Activated T-cell treated with anti-CD3 and anti-CD28 coated beads, Interleukin-2, amount 50 U/mL, for 72 hours (primary cell): ENCODE measurements at regions not wholly inside any gene's neighbourhood (a gene's known extent, or its start where the extent isn't known, plus 50 kb on each side); places are given as distances from the start of the nearest gene placed in this dataset.

ENCODE experiments used
- ATAC-seq, 2 donors: fragments of 150-1000 bp; cut with Tn5 transposase; replicated peaks in 1 of 2; 2 replicates each; pipeline ENCODE4 v1.10.0; 2021; ENCODE audit warnings: moderate library complexity in 2 of 2, mild to moderate bottlenecking in 1 of 2
- DNase-seq, 2 donors: peaks; one replicate each; pipeline ENCODE4 v3.0.0; 2021 to 2022; ENCODE audit warnings: mixed read lengths in 1 of 2
- H3K27ac Mint-ChIP-seq: one replicate; pipeline ENCODE4 v1.8.0; 2022; ENCODE audit warnings: mild to moderate bottlenecking, moderate library complexity, mixed read lengths
- H3K27me3 Mint-ChIP-seq: one replicate; pipeline ENCODE4 v1.8.0; 2022; ENCODE audit warnings: low read depth, mixed read lengths
- H3K36me3 Mint-ChIP-seq, 2 donors: one replicate each; pipeline ENCODE4 v1.8.0; 2022; ENCODE audit warnings: mixed read lengths in 2 of 2, mild to moderate bottlenecking in 1 of 2; ENCODE audit not compliant: insufficient read depth in 2 of 2
- H3K4me1 Mint-ChIP-seq: one replicate; pipeline ENCODE4 v1.8.0; 2022; ENCODE audit warnings: low read depth, mixed read lengths
- H3K4me3 Mint-ChIP-seq, 2 donors: one replicate each; pipeline ENCODE4 v1.8.0; 2022; ENCODE audit warnings: mild to moderate bottlenecking in 2 of 2, mixed read lengths in 2 of 2, moderate library complexity in 2 of 2
- H3K9me3 Mint-ChIP-seq, 2 donors: one replicate each; pipeline ENCODE4 v1.8.0; 2022; ENCODE audit warnings: mixed read lengths in 2 of 2

- Mint-ChIP-seq H3K9me3 (no peaks in the 10 kb centered on the region), H3K4me1 (no peaks in the 10 kb centered on the region), H3K4me3 (no peak overlapping the region), H3K27me3 (peaks cover 4% of the 10 kb centered on the region), H3K36me3 (no peaks in the 10 kb centered on the region), H3K27ac (no peak overlapping the region)
- ATAC-seq (no peak), DNase-seq (no peak)
These were observed 59.2 kb upstream of the KAZN start for GRCh38 chr1:14539309-14539708.

GRCh38 chr1:14539953-14540563 lies 58.4 kb upstream of the KAZN start:
- no peaks in the 10 kb centered on the region for H3K36me3 Mint-ChIP-seq
- DNase-seq (no peak), ATAC-seq (no peak)
- no peak overlapping the region for H3K4me3 Mint-ChIP-seq
- no peak overlapping the region for H3K27ac Mint-ChIP-seq
- peaks cover 7% of the 10 kb centered on the region for H3K27me3 Mint-ChIP-seq
- no peaks in the 10 kb centered on the region for H3K4me1 Mint-ChIP-seq
- no peaks in the 10 kb centered on the region for H3K9me3 Mint-ChIP-seq

GRCh38 chr1:14541348-14541747 lies 57.1 kb upstream of the KAZN start:
- H3K36me3 Mint-ChIP-seq: no peaks in the 10 kb centered on the region
- no peak overlapping the region for H3K4me3 Mint-ChIP-seq
- peaks cover 9% of the 10 kb centered on the region for H3K27me3 Mint-ChIP-seq
- H3K9me3 Mint-ChIP-seq: no peaks in the 10 kb centered on the region
- H3K27ac Mint-ChIP-seq: no peak overlapping the region
- no peaks in the 10 kb centered on the region for H3K4me1 Mint-ChIP-seq
- ATAC-seq: no peak
- DNase-seq: no peak

- DNase-seq (no peak), ATAC-seq (no peak)
- no peaks in the 10 kb centered on the region for H3K4me1 Mint-ChIP-seq
- H3K27ac Mint-ChIP-seq: no peak overlapping the region
- H3K4me3 Mint-ChIP-seq: no peak overlapping the region
- H3K27me3 Mint-ChIP-seq: peaks cover 5% of the 10 kb centered on the region
- no peaks in the 10 kb centered on the region for H3K9me3 Mint-ChIP-seq
- no peaks in the 10 kb centered on the region for H3K36me3 Mint-ChIP-seq
These were observed 55.2 kb upstream of the KAZN start for GRCh38 chr1:14543191-14543840.

GRCh38 chr1:14544319-14544718 lies 54.2 kb upstream of the KAZN start:
- H3K9me3 Mint-ChIP-seq: no peaks in the 10 kb centered on the region

GRCh38 chr1:14545422-14546025 lies 53.0 kb upstream of the KAZN start:
- ATAC-seq: no peak
- no peak overlapping the region for H3K4me3 Mint-ChIP-seq

More at GRCh38 chr1:14544319-14544718, 54.2 kb upstream of the KAZN start:
- H3K27me3 Mint-ChIP-seq: peaks cover 5% of the 10 kb centered on the region
- H3K36me3 Mint-ChIP-seq: no peaks in the 10 kb centered on the region
- no peak for DNase-seq
- ATAC-seq: no peak
- H3K4me3 Mint-ChIP-seq: no peak overlapping the region
- no peak overlapping the region for H3K27ac Mint-ChIP-seq
- H3K4me1 Mint-ChIP-seq: no peaks in the 10 kb centered on the region

GRCh38 chr1:14546416-14546815 lies 52.1 kb upstream of the KAZN start:
- ATAC-seq: no peak
- H3K27ac Mint-ChIP-seq: no peak overlapping the region
- no peaks in the 10 kb centered on the region for H3K9me3 Mint-ChIP-seq
- no peaks in the 10 kb centered on the region for H3K4me1 Mint-ChIP-seq
- no peak overlapping the region for H3K4me3 Mint-ChIP-seq
- no peak for DNase-seq
- peaks cover 16% of the 10 kb centered on the region for H3K27me3 Mint-ChIP-seq
- no peaks in the 10 kb centered on the region for H3K36me3 Mint-ChIP-seq

More at GRCh38 chr1:14545422-14546025, 53.0 kb upstream of the KAZN start:
- Mint-ChIP-seq H3K27ac (no peak overlapping the region), H3K36me3 (no peaks in the 10 kb centered on the region), H3K4me1 (no peaks in the 10 kb centered on the region), H3K9me3 (no peaks in the 10 kb centered on the region), H3K27me3 (peaks cover 11% of the 10 kb centered on the region)
- DNase-seq: no peak
